ENCODE measurements at regions not wholly inside any gene's neighbourhood (a gene's known extent, or its start where the extent isn't known, plus 50 kb on each side); places are given as distances from the start of the nearest gene placed in this dataset.

DNA sequence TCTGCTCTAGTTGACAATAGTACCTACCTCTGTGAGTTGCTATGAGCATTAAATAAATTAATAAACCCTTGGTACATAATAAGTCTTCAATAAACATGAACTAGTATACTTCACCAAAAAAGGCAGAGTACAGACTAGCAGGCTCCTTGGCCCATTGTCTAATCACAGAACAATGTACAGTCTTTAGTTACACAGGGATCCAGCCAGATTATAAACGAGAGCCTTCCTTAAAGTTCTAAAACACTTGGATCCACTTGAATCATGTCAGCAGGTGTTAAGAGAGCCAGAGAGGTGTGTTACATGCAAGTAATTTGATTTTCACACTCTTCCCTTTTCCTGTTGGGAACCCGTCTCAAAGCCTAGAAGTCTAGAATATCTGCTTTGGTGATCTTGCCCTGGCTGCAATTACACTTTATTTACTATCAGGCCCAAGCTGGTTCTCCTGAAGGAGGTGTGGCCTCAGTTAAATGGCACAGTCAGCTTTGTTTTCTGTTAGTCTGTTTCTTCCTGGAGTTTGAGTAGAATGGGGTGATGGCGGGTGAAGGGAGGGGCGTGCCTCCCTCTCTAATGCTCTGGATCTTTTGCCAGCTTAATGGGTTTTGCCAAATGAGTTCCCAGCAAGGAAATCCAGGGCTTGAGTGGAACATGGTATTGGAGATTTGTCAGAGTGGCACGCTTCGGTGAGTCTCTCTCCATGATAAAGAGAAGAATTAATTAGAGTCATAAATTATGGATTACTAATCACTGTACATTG, 570.9 kb upstream of the CAMK1G start:
- TF ChIP-seq CTCF (conservative IDR thresholded peaks at IDR 0.05; ENCODE audit: low read length): no peak
- TF ChIP-seq EZH2phosphoT487 (IDR thresholded peaks at IDR 0.05; ENCODE audit: borderline replicate concordance, low read depth, low read length): no peak
